CD4-positive, alpha-beta T cell treated with Interleukin-1 beta for 1 hour (primary cell): ENCODE measurements at regions not wholly inside any gene's neighbourhood (a gene's known extent, or its start where the extent isn't known, plus 50 kb on each side); places are given as distances from the start of the nearest gene placed in this dataset.
"Not testable (repeated sequence)": the region's sequence is repeated elsewhere in the genome, so short reads cannot be mapped to it uniquely, and the experiment has no call there.

ENCODE experiments used
- DNase-seq, 2 donors: peaks; one replicate each; pipeline ENCODE4 v3.0.0-alpha.2; 2020 to 2022

GRCh38 chr4:65265526-65265925 lies 404.8 kb downstream of the EPHA5 start:
- no peak for DNase-seq

- DNase-seq: no peak
These were observed 411.0 kb downstream of the EPHA5 start for GRCh38 chr4:65259296-65259695.

- no peak for DNase-seq
These were observed 419.4 kb downstream of the EPHA5 start for GRCh38 chr4:65250916-65251315.

- no peak for DNase-seq
These were observed 421.2 kb downstream of the EPHA5 start for GRCh38 chr4:65249111-65249510.

GRCh38 chr4:65242156-65242846 lies 428.0 kb downstream of the EPHA5 start:
- DNase-seq: no peak

- no peak for DNase-seq
These were observed 428.9 kb downstream of the EPHA5 start for GRCh38 chr4:65241257-65241997.

GRCh38 chr4:65234061-65234460 lies 436.2 kb downstream of the EPHA5 start:
- DNase-seq: no peak

GRCh38 chr4:65227628-65228027 lies 442.7 kb downstream of the EPHA5 start:
- DNase-seq: no peak

- DNase-seq: no peak
These were observed 446.7 kb downstream of the EPHA5 start for GRCh38 chr4:65223601-65224000.

- not testable (repeated sequence) for DNase-seq
These were observed 447.2 kb downstream of the EPHA5 start for GRCh38 chr4:65223074-65223473.

- no peak for DNase-seq
These were observed 453.1 kb downstream of the EPHA5 start for GRCh38 chr4:65217179-65217578.

- no peak for DNase-seq
These were observed 467.4 kb downstream of the EPHA5 start for GRCh38 chr4:65202853-65203236.

GRCh38 chr4:65202165-65202852 lies 468.0 kb downstream of the EPHA5 start:
- DNase-seq: no peak

- no peak for DNase-seq
These were observed 474.6 kb downstream of the EPHA5 start for GRCh38 chr4:65195666-65196065.

- no peak for DNase-seq
These were observed 475.3 kb downstream of the EPHA5 start for GRCh38 chr4:65195002-65195401.

- no peak for DNase-seq
These were observed 476.3 kb downstream of the EPHA5 start for GRCh38 chr4:65193985-65194384.

GRCh38 chr4:65190780-65191179 lies 479.5 kb downstream of the EPHA5 start:
- DNase-seq: no peak

- DNase-seq: no peak
These were observed 494.7 kb downstream of the EPHA5 start for GRCh38 chr4:65175585-65175984.

- DNase-seq: no peak
These were observed 499.3 kb downstream of the EPHA5 start for GRCh38 chr4:65170768-65171514.

- no peak for DNase-seq
These were observed 502.6 kb downstream of the EPHA5 start for GRCh38 chr4:65167719-65168118.

- no peak for DNase-seq
These were observed 518.1 kb downstream of the EPHA5 start for GRCh38 chr4:65152205-65152604.

GRCh38 chr4:65139998-65140397 lies 530.3 kb downstream of the EPHA5 start:
- no peak for DNase-seq

GRCh38 chr4:65126200-65126599 lies 544.1 kb downstream of the EPHA5 start:
- DNase-seq: no peak
